HEK293 (cell line): ENCODE measurements at regions not wholly inside any gene's neighbourhood (a gene's known extent, or its start where the extent isn't known, plus 50 kb on each side); places are given as distances from the start of the nearest gene placed in this dataset.

Experiments used
- CTCF ChIA-PET: fragments of 350-600 bp; formaldehyde crosslinking; extraction: SDS; loops from one replicate; lab custom pipeline; 2021; ENCODE audit warnings: antibody characterized with exemption; lab: Yijun Ruan, JAX
- POLR2A ChIA-PET: fragments of 300-600 bp; formaldehyde crosslinking; extraction: SDS; loops from one replicate; lab custom pipeline; 2020; ENCODE audit warnings: antibody characterized with exemption, inconsistent platforms; lab: Yijun Ruan, JAX
- H3K27ac ChIP-seq: fragments of 200-500 bp; sonication (Bioruptor generic); 2 replicates; pipeline ENCODE4 v1.5.1; 2014; ENCODE audit warnings: low read depth, low read length, control low read depth, inconsistent platforms; ENCODE audit errors: extremely low read depth
- H3K36me3 ChIP-seq, 2 experiments: fragments of 200-500 bp in 1 of 2; sonication (Bioruptor generic) in 1 of 2; 1 replicate in 1 of 2; 2 replicates in 1 of 2; pipeline ENCODE4 v1.5.1; 2014 to 2017; ENCODE audit warnings: inconsistent platforms in 2 of 2, low read length in 2 of 2; ENCODE audit not compliant: control insufficient read depth in 2 of 2, insufficient read depth in 1 of 2
- H3K4me1 ChIP-seq: fragments of 200-500 bp; sonication (Bioruptor generic); 2 replicates; pipeline ENCODE4 v1.5.1; 2014; ENCODE audit warnings: mild to moderate bottlenecking, low read length, inconsistent platforms; ENCODE audit not compliant: control insufficient read depth, insufficient read depth
- H3K4me3 ChIP-seq: 2 replicates; pipeline ENCODE4 v1.5.1; 2011; ENCODE audit warnings: low read depth, mild to moderate bottlenecking, control low read depth, low read length, moderate library complexity
- H3K9me3 ChIP-seq: fragments of 200-500 bp; sonication (Bioruptor generic); 2 replicates; pipeline ENCODE4 v1.5.1; 2014; ENCODE audit warnings: low read depth, low read length, inconsistent platforms; ENCODE audit not compliant: control insufficient read depth, insufficient read depth
- HOXC10 ChIP-seq: sonication (generic); formaldehyde crosslinking; IDR thresholded peaks from 2 replicates; pipeline ENCODE4 v1.8.1; 2023; ENCODE audit warnings: mild to moderate bottlenecking, missing genetic modification reagents
- INSM2 ChIP-seq: fragments of 450-650 bp; formaldehyde crosslinking; IDR thresholded peaks from 2 replicates; pipeline ENCODE4 v1.5.1; 2016; ENCODE audit warnings: missing biosample characterization, missing genetic modification characterization
- KLF9 ChIP-seq: fragments of 450-650 bp; formaldehyde crosslinking; IDR thresholded peaks from 2 replicates; pipeline ENCODE4 v1.5.1; 2016; ENCODE audit warnings: missing biosample characterization, missing genetic modification characterization, low read depth
- MEIS1 ChIP-seq: sonication (generic); formaldehyde crosslinking; IDR thresholded peaks from 2 replicates; pipeline ENCODE4 v1.8.1; 2022; ENCODE audit warnings: missing genetic modification reagents, mild to moderate bottlenecking, borderline replicate concordance
- OVOL3 ChIP-seq: fragments of 450-650 bp; formaldehyde crosslinking; IDR thresholded peaks from 2 replicates; pipeline ENCODE4 v1.5.1; 2016; ENCODE audit warnings: missing biosample characterization, missing genetic modification characterization
- PATZ1 ChIP-seq: fragments of 450-650 bp; formaldehyde crosslinking; IDR thresholded peaks from 2 replicates; pipeline ENCODE4 v1.5.1; 2016; ENCODE audit warnings: missing biosample characterization, missing genetic modification characterization
- ZBTB1 ChIP-seq: fragments of 450-650 bp; formaldehyde crosslinking; IDR thresholded peaks from 2 replicates; pipeline ENCODE4 v1.5.1; 2016; ENCODE audit warnings: missing biosample characterization, missing genetic modification characterization
- ZBTB26 ChIP-seq: fragments of 450-650 bp; formaldehyde crosslinking; optimal IDR thresholded peaks from 2 replicates; pipeline ENCODE3; 2016; ENCODE audit warnings: missing biosample characterization, mild to moderate bottlenecking, missing genetic modification characterization
- ZFP37 ChIP-seq: fragments of 450-650 bp; formaldehyde crosslinking; IDR thresholded peaks from 2 replicates; pipeline ENCODE4 v1.5.1; 2016; ENCODE audit warnings: missing biosample characterization, missing genetic modification characterization
- ZNF133 ChIP-seq: fragments of 450-650 bp; formaldehyde crosslinking; IDR thresholded peaks from 2 replicates; pipeline ENCODE4 v1.5.1; 2016; ENCODE audit warnings: missing biosample characterization, missing genetic modification characterization
- ZNF274 ChIP-seq, 2 experiments: fragments of 200-500 bp in 1 of 2; fragments of 450-650 bp in 1 of 2; sonication (Bioruptor generic) in 1 of 2; formaldehyde crosslinking in 1 of 2; IDR thresholded peaks; 2 replicates each; pipeline versions ENCODE4 v1.5.1 to v1.6.1; 2014 to 2016; ENCODE audit warnings: borderline replicate concordance in 1 of 2, inconsistent platforms in 1 of 2, low read length in 1 of 2, missing biosample characterization in 1 of 2, missing genetic modification characterization in 1 of 2
- ZNF302 ChIP-seq: fragments of 450-650 bp; formaldehyde crosslinking; IDR thresholded peaks from 2 replicates; pipeline ENCODE4 v1.5.1; 2016; ENCODE audit warnings: missing biosample characterization, missing genetic modification characterization, low read depth
- ZNF335 ChIP-seq: fragments of 450-650 bp; formaldehyde crosslinking; conservative IDR thresholded peaks from 2 replicates; pipeline ENCODE4 v1.5.1; 2016; ENCODE audit warnings: missing biosample characterization, missing genetic modification characterization
- ZNF513 ChIP-seq: fragments of 450-650 bp; IDR thresholded peaks from 2 replicates; pipeline ENCODE4 v1.5.1; 2018; ENCODE audit warnings: missing biosample characterization, missing genetic modification characterization
- ZNF544 ChIP-seq: fragments of 450-650 bp; formaldehyde crosslinking; IDR thresholded peaks from 2 replicates; pipeline ENCODE4 v1.5.0; 2017; ENCODE audit warnings: missing biosample characterization, missing genetic modification characterization
- ZNF596 ChIP-seq: fragments of 450-650 bp; IDR thresholded peaks from 2 replicates; pipeline ENCODE4 v1.5.0; 2018; ENCODE audit warnings: missing biosample characterization, mild to moderate bottlenecking, missing genetic modification characterization, moderate library complexity
- ZNF777 ChIP-seq: fragments of 450-650 bp; formaldehyde crosslinking; IDR thresholded peaks from 2 replicates; pipeline ENCODE4 v1.5.1; 2017; ENCODE audit warnings: missing biosample characterization, missing genetic modification characterization, borderline replicate concordance

- no peak overlapping the region for H3K4me3 ChIP-seq
- TF ChIP-seq ZNF513 (tag by site-specific recombination): no peak
- TF ChIP-seq ZNF596: no peak
- TF ChIP-seq ZBTB26: no peak
- no peak for TF ChIP-seq ZNF777 (tag by site-specific recombination)
- no peak for TF ChIP-seq HOXC10 (CRISPR knock-in tag)
- no peak for TF ChIP-seq PATZ1 (tag by site-specific recombination)
- no peak for TF ChIP-seq ZNF274 (IDR thresholded peaks at IDR 0.05; ENCODE audit: low read length)
- no peak for TF ChIP-seq ZNF274 (tag by site-specific recombination; IDR thresholded peaks at IDR 0.05; ENCODE audit: borderline replicate concordance)
- no peak for TF ChIP-seq ZBTB1 (tag by site-specific recombination)
- no peak for TF ChIP-seq ZNF335 (tag by site-specific recombination)
- no peak for TF ChIP-seq ZNF544
- TF ChIP-seq KLF9 (tag by site-specific recombination): no peak
- no peak for TF ChIP-seq MEIS1
- ChIA-PET POLR2A (interaction anchor here (0.5 kb wide), 1 partner anchor 34 kb away, joined by 4 read pairs; no protein-coding TSS in a partner anchor), CTCF (interaction anchor here (0.6 kb wide), 2 partner anchors 100 to 273 kb away, joined by 3 to 5 read pairs; no protein-coding TSS in a partner anchor)
- H3K4me1 ChIP-seq: no peaks in the 10 kb centered on the region
- H3K27ac ChIP-seq: no peak overlapping the region
- no peaks in the 10 kb centered on the region for H3K9me3 ChIP-seq
- no peaks in the 10 kb centered on the region for H3K36me3 ChIP-seq
These were observed 87.4 kb upstream of the DRD2 start for GRCh38 chr11:113562576-113562975.

GRCh38 chr11:113557926-113558325 is 82.7 kb upstream of the DRD2 start:
- ChIA-PET CTCF (no interaction called here), POLR2A (no interaction called here)
- Histone ChIP-seq H3K36me3 (no peaks in the 10 kb centered on the region), H3K9me3 (no peaks in the 10 kb centered on the region), H3K27ac (no peak overlapping the region), H3K4me3 (no peak overlapping the region), H3K4me1 (no peaks in the 10 kb centered on the region)
- TF ChIP-seq ZFP37 (tag by site-specific recombination): no peak
- TF ChIP-seq OVOL3: no peak
- no peak for TF ChIP-seq ZNF133 (tag by site-specific recombination)
- TF ChIP-seq INSM2 (tag by site-specific recombination): no peak
- TF ChIP-seq ZNF302: no peak
